Lower leg skin (tissue), 3 donors: ENCODE measurements at regions not wholly inside any gene's neighbourhood (a gene's known extent, or its start where the extent isn't known, plus 50 kb on each side); places are given as distances from the start of the nearest gene placed in this dataset.

Experiments
- POLR2A ChIP-seq, 2 donors: fragments of 450-650 bp; IDR thresholded peaks; one replicate each; pipeline ENCODE4 v1.6.1; 2016 to 2017; ENCODE audit warnings: antibody characterized with exemption in 2 of 2, mild to moderate bottlenecking in 1 of 2, moderate library complexity in 1 of 2
- TF ChIP-seq, protein P1 (sequence below), 3 donors: fragments of 450-650 bp; IDR thresholded peaks; one replicate each; pipeline ENCODE4 v1.5.1; 2016; ENCODE audit warnings: antibody characterized with exemption in 3 of 3, mild to moderate bottlenecking in 3 of 3, moderate library complexity in 2 of 3

DNA sequence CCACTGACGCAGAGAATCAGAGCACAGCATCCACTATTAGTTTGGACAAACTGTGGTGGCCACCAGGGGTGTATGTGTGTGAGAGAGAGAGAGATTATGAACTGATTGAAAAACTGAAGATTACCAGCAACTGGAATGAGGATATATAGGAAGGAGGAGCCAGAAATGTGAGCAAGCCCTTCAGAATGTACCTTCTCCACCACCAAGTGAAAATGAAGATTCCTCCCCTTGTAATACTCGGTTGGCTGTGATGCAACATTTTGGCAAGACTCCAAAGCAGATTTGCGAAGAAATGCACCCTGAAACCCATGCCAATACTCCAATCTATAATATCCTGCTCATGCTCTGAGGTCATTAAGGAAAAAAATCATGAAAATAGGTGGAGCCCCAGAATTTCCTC, 121.2 kb upstream of the SLC35G4 start:
- no peak for TF ChIP-seq POLR2A (IDR thresholded peaks at IDR 0.05)
- TF ChIP-seq, protein P1, sequence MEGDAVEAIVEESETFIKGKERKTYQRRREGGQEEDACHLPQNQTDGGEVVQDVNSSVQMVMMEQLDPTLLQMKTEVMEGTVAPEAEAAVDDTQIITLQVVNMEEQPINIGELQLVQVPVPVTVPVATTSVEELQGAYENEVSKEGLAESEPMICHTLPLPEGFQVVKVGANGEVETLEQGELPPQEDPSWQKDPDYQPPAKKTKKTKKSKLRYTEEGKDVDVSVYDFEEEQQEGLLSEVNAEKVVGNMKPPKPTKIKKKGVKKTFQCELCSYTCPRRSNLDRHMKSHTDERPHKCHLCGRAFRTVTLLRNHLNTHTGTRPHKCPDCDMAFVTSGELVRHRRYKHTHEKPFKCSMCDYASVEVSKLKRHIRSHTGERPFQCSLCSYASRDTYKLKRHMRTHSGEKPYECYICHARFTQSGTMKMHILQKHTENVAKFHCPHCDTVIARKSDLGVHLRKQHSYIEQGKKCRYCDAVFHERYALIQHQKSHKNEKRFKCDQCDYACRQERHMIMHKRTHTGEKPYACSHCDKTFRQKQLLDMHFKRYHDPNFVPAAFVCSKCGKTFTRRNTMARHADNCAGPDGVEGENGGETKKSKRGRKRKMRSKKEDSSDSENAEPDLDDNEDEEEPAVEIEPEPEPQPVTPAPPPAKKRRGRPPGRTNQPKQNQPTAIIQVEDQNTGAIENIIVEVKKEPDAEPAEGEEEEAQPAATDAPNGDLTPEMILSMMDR (IDR thresholded peaks at IDR 0.05): no peak
